SK-N-SH (cell line): ENCODE measurements at regions not wholly inside any gene's neighbourhood (a gene's known extent, or its start where the extent isn't known, plus 50 kb on each side); places are given as distances from the start of the nearest gene placed in this dataset.
"Not testable (repeated sequence)": the region's sequence is repeated elsewhere in the genome, so short reads cannot be mapped to it uniquely, and the experiment has no call there.

ENCODE experiments used
- CTCF ChIA-PET: fragments of 300-600, 350-600 bp; formaldehyde crosslinking; extraction: SDS; loops from one replicate; lab custom pipeline; 2021; lab: Yijun Ruan, JAX
- POLR2A ChIA-PET: fragments of 350-600 bp; sonication (Branson Sonifier 250); formaldehyde crosslinking; extraction: SDS; loops from one replicate; lab custom pipeline; 2020; ENCODE audit warnings: antibody characterized with exemption, inconsistent platforms; lab: Yijun Ruan, JAX
- DNase-seq: peaks from one replicate; pipeline ENCODE4 v3.0.0; 2012
- H2AFZ ChIP-seq: fragments of 200-600 bp; sonication (generic); 2 replicates; pipeline ENCODE4 v1.8.1; 2016; ENCODE audit warnings: antibody characterized with exemption, mild to moderate bottlenecking, low read depth
- H3F3A ChIP-seq: fragments of 200-600 bp; sonication (generic); replicated peaks from 2 replicates; pipeline ENCODE3; 2016; ENCODE audit warnings: antibody characterized with exemption, mild to moderate bottlenecking; ENCODE audit not compliant: insufficient read depth
- H3K27ac ChIP-seq, 2 experiments: fragments of 200-500 bp in 1 of 2; fragments of 200-600 bp in 1 of 2; sonication (Bioruptor generic) in 1 of 2; sonication (generic), shearing (Covaris generic) in 1 of 2; 2 replicates each; pipeline versions ENCODE4 v1.5.1 to v1.6.1; 2014 to 2016; ENCODE audit warnings: low read depth in 2 of 2, inconsistent platforms in 1 of 2, low read length in 1 of 2, mild to moderate bottlenecking in 1 of 2, mixed read lengths in 1 of 2
- H3K27me3 ChIP-seq: fragments of 200-600 bp; sonication (generic), shearing (Covaris generic); 2 replicates; pipeline ENCODE4 v1.6.1; 2016; ENCODE audit warnings: mixed run types; ENCODE audit not compliant: insufficient read depth
- H3K36me3 ChIP-seq, 2 experiments: fragments of 200-500 bp in 1 of 2; fragments of 200-600 bp in 1 of 2; sonication (Bioruptor generic) in 1 of 2; sonication (generic) in 1 of 2; replicated peaks in 1 of 2; 2 replicates each; pipeline versions ENCODE3 to v1.5.1; 2014 to 2016; ENCODE audit warnings: low read length in 1 of 2, mild to moderate bottlenecking in 1 of 2; ENCODE audit not compliant: insufficient read depth in 2 of 2, control insufficient read depth in 1 of 2
- H3K4me1 ChIP-seq, 2 experiments: fragments of 200-500 bp in 1 of 2; fragments of 200-600 bp in 1 of 2; sonication (Bioruptor generic) in 1 of 2; sonication (generic), shearing (Covaris generic) in 1 of 2; 2 replicates each; pipeline versions ENCODE4 v1.5.1 to v1.6.1; 2014 to 2016; ENCODE audit warnings: low read depth in 1 of 2, low read length in 1 of 2, mixed run types in 1 of 2; ENCODE audit not compliant: insufficient read depth in 2 of 2, control insufficient read depth in 1 of 2
- H3K4me2 ChIP-seq: fragments of 200-600 bp; sonication (generic), shearing (Covaris generic); 2 replicates; pipeline ENCODE4 v1.6.1; 2017; ENCODE audit warnings: mixed run types
- H3K4me3 ChIP-seq, 2 experiments: fragments of 200-500 bp in 1 of 2; fragments of 200-600 bp in 1 of 2; sonication (Bioruptor generic) in 1 of 2; sonication (generic), shearing (Covaris generic) in 1 of 2; 2 replicates each; pipeline versions ENCODE4 v1.5.1 to v1.8.1; 2014 to 2016; ENCODE audit warnings: low read depth in 2 of 2, inconsistent platforms in 1 of 2, low read length in 1 of 2, mild to moderate bottlenecking in 1 of 2, mixed read lengths in 1 of 2, moderate library complexity in 1 of 2
- H3K79me2 ChIP-seq: fragments of 200-600 bp; sonication (generic); 2 replicates; pipeline ENCODE4 v1.8.1; 2017; ENCODE audit warnings: mild to moderate bottlenecking; ENCODE audit not compliant: insufficient read depth
- H3K9ac ChIP-seq: fragments of 200-600 bp; sonication (generic); 2 replicates; pipeline ENCODE4 v1.6.1; 2017; ENCODE audit warnings: mixed run types
- H3K9me2 ChIP-seq: fragments of 200-600 bp; sonication (generic); 2 replicates; pipeline ENCODE4 v1.6.1; 2017; ENCODE audit warnings: mixed run types
- H3K9me3 ChIP-seq: fragments of 200-600 bp; sonication (generic); 2 replicates; pipeline ENCODE4 v1.6.1; 2017; ENCODE audit warnings: mixed run types, mild to moderate bottlenecking, moderate library complexity
- H4K20me1 ChIP-seq: fragments of 200-600 bp; sonication (generic); 2 replicates; pipeline ENCODE4 v1.6.1; 2017; ENCODE audit warnings: mild to moderate bottlenecking, mixed run types; ENCODE audit not compliant: insufficient read depth
- WGBS: methylation state at CpG from one replicate; pipeline ENCODE4 v1.1.6; 2017; ENCODE audit warnings: low lambda C conversion rate; 5-methylcytosine and 5-hydroxymethylcytosine counted together

GRCh38 chr9:67410606-67411220, 418.4 kb upstream of the SPATA31A3 start:
- DNase-seq, H3K4me1 ChIP-seq, H2AFZ ChIP-seq, H3K27ac ChIP-seq, H3F3A ChIP-seq, H3K4me3 ChIP-seq, POLR2A ChIA-PET, H3K9me3 ChIP-seq, H4K20me1 ChIP-seq, H3K9me2 ChIP-seq, H3K79me2 ChIP-seq, CTCF ChIA-PET, H3K9ac ChIP-seq, H3K27me3 ChIP-seq, H3K36me3 ChIP-seq, H3K4me2 ChIP-seq: not testable (repeated sequence)
- 52% methylated on average over 5 of the region's 7 CpGs for WGBS

- WGBS: no CpG with 5 or more reads among the region's 4 CpGs
- H3K27me3 ChIP-seq, POLR2A ChIA-PET, H3K27ac ChIP-seq, H3K9ac ChIP-seq, H3K4me3 ChIP-seq, H2AFZ ChIP-seq, DNase-seq, H3K79me2 ChIP-seq, H3F3A ChIP-seq, CTCF ChIA-PET, H3K9me2 ChIP-seq, H3K4me1 ChIP-seq, H3K36me3 ChIP-seq, H4K20me1 ChIP-seq, H3K9me3 ChIP-seq, H3K4me2 ChIP-seq: not testable (repeated sequence)
Observed at GRCh38 chr9:67403739-67404138, 411.4 kb upstream of the SPATA31A3 start.

DNA sequence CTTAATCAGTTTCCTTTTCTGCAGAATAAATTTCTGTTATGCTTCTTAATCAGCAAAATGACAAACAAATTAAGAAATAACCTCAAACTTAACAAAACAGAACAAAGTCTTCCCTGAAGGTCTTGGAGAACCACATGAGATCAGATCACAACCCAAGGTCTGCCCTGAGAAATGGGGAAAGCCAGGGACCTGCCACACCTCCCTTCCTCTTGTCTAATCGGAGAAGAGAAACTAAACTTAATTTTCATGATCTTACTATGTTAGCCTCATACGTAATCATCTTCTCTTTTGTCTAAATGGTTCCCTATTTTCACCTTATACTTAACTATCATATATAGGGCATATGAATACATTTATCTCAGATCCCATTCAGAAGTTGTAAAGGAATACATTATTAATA, 405.4 kb upstream of the SPATA31A3 start:
- H4K20me1 ChIP-seq, H3K27me3 ChIP-seq, H3F3A ChIP-seq, H3K79me2 ChIP-seq, H3K9me3 ChIP-seq, H3K9me2 ChIP-seq, H3K9ac ChIP-seq, DNase-seq, H3K4me3 ChIP-seq, POLR2A ChIA-PET, CTCF ChIA-PET, H2AFZ ChIP-seq, H3K27ac ChIP-seq, H3K4me1 ChIP-seq, H3K36me3 ChIP-seq, H3K4me2 ChIP-seq: not testable (repeated sequence)
- WGBS: 5% methylated on average over 2 of the region's 2 CpGs

DNA sequence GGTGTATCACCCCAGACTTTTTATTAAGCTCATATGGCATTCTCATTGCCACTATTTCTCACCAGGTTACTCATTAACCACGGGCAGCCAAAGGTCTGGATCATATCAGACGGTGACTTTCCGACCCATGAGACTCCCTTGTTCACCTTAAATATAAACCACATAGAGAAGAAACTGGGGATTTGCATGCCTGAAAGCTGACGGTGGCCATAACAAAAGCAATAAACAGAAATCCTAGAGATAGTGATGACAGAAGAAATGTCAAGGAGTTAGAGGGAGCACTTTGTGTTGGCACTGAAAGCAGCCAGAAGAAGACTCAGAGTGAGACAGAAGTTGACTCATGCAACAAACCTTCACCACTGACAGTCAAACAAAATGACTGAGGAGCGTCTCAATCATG, 402.4 kb upstream of the SPATA31A3 start:
- POLR2A ChIA-PET, H3K4me3 ChIP-seq, H3K27me3 ChIP-seq, H2AFZ ChIP-seq, H3K36me3 ChIP-seq, H3K27ac ChIP-seq, H3F3A ChIP-seq, DNase-seq, H3K9ac ChIP-seq, CTCF ChIA-PET, H3K9me2 ChIP-seq, H4K20me1 ChIP-seq, H3K4me1 ChIP-seq, H3K9me3 ChIP-seq, H3K79me2 ChIP-seq, H3K4me2 ChIP-seq: not testable (repeated sequence)
- no CpG with 5 or more reads among the region's 5 CpGs for WGBS

DNA sequence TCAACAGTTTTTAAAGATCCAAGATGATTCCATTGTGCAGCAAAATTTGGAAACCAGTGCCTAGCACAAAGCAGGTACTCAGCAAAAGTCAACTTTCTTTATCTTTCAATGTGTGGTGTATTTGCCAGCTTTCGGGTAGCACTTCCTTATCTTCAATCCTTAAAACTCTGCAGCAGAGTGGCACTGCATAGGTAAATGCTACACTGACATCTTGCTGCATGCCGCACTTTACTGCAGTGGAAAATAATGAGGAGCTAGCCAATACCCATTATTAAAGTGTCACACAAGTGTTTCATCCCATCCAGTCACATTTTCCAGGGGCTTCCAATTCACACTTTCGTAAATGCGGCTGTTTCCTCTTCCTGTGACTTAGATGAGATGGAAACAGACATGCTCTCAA, 401.7 kb upstream of the SPATA31A3 start:
- H3K9ac ChIP-seq, H3K36me3 ChIP-seq, H3K4me1 ChIP-seq, H3K4me2 ChIP-seq, DNase-seq, CTCF ChIA-PET, H2AFZ ChIP-seq, H3K4me3 ChIP-seq, H3K79me2 ChIP-seq, H3K9me3 ChIP-seq, H3K9me2 ChIP-seq, H3F3A ChIP-seq, H3K27ac ChIP-seq, H3K27me3 ChIP-seq, H4K20me1 ChIP-seq, POLR2A ChIA-PET: not testable (repeated sequence)
- no CpG with 5 or more reads among the region's 4 CpGs for WGBS

DNA sequence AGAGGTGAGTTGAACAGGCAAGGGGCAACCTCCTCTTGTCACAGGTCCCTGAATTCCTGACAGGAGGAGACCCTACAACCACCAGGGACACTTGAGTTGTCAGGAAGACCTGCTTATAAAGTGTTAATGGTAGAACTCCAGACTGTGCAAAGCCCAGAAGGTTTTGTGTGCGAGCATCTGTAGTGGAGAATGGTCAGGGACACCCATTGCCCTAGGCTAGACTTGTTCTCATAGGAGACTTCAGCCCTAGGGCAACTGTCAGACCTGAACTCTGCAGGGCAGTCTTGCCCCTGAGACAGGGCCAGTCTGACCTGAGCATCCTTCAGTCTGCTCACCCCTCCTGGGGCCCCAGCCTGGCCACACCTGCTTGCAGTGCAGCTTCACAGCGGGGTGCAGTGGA, 377.3 kb upstream of the SPATA31A3 start:
- H3K4me1 ChIP-seq, H3K79me2 ChIP-seq, H3K4me2 ChIP-seq, H3K27ac ChIP-seq, H3K9me2 ChIP-seq, CTCF ChIA-PET, H3F3A ChIP-seq, H3K9me3 ChIP-seq, H3K4me3 ChIP-seq, H3K36me3 ChIP-seq, H4K20me1 ChIP-seq, H2AFZ ChIP-seq, H3K9ac ChIP-seq, DNase-seq, H3K27me3 ChIP-seq, POLR2A ChIA-PET: not testable (repeated sequence)
- no CpG with 5 or more reads among the region's 2 CpGs for WGBS

DNA sequence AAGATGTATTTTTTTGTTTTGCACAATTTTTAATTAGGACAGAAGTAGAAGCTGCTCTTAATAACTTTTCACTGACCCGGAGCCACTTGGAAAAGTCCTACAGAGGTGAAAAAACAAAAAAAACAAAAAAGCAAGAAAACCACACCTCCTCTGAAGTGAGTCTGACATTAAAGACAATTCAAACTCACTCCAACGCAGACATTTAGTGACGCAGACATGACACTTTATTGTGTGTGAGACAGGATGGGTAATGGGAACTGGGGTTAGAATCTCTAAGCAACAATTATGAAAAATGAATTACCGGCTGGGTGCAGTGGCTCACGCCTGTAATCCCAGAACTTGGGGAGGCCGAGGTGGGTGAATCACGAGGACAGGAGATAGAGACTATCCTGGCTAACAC, 370.0 kb upstream of the SPATA31A3 start:
- H3K79me2 ChIP-seq, H3K4me1 ChIP-seq, H3K36me3 ChIP-seq, H3K9ac ChIP-seq, DNase-seq, H3K4me2 ChIP-seq, H3K9me3 ChIP-seq, H3F3A ChIP-seq, H2AFZ ChIP-seq, POLR2A ChIA-PET, H3K27ac ChIP-seq, CTCF ChIA-PET, H3K27me3 ChIP-seq, H4K20me1 ChIP-seq, H3K4me3 ChIP-seq, H3K9me2 ChIP-seq: not testable (repeated sequence)
- WGBS: no CpG with 5 or more reads among the region's 7 CpGs
